HL-60 (cell line): ENCODE measurements at regions not wholly inside any gene's neighbourhood (a gene's known extent, or its start where the extent isn't known, plus 50 kb on each side); places are given as distances from the start of the nearest gene placed in this dataset.

ENCODE experiments used
- GABPA ChIP-seq: IDR thresholded peaks from 2 replicates; pipeline ENCODE4 v1.6.1; 2012; ENCODE audit warnings: low read depth
- POLR2AphosphoS5 ChIP-seq: IDR thresholded peaks from 2 replicates; pipeline ENCODE4 v1.6.1; 2012; ENCODE audit warnings: low read depth
- SPI1 ChIP-seq: IDR thresholded peaks from 2 replicates; pipeline ENCODE4 v1.6.1; 2012; ENCODE audit warnings: low read depth, mild to moderate bottlenecking, borderline replicate concordance
- TF ChIP-seq, protein P1 (sequence below): IDR thresholded peaks from one replicate; pipeline ENCODE4 v1.5.1; 2011; ENCODE audit warnings: low read length, control low read depth, inconsistent platforms; ENCODE audit not compliant: insufficient read depth
- TF ChIP-seq, protein P2 (sequence below): IDR thresholded peaks from 2 replicates; pipeline ENCODE4 v1.6.1; 2012; ENCODE audit warnings: low read depth; ENCODE audit not compliant: insufficient replicate concordance

DNA sequence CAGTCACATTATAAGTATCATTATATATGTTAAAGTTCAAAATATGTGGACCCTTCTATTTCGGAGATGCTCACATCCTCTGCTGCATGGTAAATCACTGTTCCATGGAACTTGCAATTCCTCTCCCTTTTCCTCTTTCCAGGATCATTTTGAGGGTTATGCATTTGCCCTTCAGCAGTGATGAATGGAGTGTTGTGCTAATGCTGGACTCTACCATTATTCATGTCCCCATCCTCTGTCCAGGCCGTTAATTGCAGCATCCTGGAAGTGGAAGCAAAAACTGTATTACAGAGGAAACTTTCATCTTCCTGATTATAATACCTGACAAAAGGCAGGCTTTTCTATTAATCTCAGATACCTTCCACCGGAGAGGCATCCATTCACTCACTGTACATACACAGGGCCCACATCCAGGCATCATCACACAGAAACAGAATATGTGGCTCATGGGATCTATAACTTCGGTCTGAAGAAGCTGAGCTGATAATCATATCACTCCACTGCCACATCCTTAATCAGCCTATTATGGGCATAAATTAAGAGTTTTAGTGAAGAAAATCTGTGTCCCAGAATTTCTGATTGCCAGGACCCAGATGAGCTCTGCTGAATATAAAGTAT, 65.0 kb upstream of the ACO1 start:
- TF ChIP-seq POLR2AphosphoS5 (no peak), SPI1 (no peak), GABPA (no peak)
- TF ChIP-seq, protein P1, sequence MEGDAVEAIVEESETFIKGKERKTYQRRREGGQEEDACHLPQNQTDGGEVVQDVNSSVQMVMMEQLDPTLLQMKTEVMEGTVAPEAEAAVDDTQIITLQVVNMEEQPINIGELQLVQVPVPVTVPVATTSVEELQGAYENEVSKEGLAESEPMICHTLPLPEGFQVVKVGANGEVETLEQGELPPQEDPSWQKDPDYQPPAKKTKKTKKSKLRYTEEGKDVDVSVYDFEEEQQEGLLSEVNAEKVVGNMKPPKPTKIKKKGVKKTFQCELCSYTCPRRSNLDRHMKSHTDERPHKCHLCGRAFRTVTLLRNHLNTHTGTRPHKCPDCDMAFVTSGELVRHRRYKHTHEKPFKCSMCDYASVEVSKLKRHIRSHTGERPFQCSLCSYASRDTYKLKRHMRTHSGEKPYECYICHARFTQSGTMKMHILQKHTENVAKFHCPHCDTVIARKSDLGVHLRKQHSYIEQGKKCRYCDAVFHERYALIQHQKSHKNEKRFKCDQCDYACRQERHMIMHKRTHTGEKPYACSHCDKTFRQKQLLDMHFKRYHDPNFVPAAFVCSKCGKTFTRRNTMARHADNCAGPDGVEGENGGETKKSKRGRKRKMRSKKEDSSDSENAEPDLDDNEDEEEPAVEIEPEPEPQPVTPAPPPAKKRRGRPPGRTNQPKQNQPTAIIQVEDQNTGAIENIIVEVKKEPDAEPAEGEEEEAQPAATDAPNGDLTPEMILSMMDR = no peak
- TF ChIP-seq, protein P2, sequence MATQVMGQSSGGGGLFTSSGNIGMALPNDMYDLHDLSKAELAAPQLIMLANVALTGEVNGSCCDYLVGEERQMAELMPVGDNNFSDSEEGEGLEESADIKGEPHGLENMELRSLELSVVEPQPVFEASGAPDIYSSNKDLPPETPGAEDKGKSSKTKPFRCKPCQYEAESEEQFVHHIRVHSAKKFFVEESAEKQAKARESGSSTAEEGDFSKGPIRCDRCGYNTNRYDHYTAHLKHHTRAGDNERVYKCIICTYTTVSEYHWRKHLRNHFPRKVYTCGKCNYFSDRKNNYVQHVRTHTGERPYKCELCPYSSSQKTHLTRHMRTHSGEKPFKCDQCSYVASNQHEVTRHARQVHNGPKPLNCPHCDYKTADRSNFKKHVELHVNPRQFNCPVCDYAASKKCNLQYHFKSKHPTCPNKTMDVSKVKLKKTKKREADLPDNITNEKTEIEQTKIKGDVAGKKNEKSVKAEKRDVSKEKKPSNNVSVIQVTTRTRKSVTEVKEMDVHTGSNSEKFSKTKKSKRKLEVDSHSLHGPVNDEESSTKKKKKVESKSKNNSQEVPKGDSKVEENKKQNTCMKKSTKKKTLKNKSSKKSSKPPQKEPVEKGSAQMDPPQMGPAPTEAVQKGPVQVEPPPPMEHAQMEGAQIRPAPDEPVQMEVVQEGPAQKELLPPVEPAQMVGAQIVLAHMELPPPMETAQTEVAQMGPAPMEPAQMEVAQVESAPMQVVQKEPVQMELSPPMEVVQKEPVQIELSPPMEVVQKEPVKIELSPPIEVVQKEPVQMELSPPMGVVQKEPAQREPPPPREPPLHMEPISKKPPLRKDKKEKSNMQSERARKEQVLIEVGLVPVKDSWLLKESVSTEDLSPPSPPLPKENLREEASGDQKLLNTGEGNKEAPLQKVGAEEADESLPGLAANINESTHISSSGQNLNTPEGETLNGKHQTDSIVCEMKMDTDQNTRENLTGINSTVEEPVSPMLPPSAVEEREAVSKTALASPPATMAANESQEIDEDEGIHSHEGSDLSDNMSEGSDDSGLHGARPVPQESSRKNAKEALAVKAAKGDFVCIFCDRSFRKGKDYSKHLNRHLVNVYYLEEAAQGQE = no peak
